ENCODE measurements at regions not wholly inside any gene's neighbourhood (a gene's known extent, or its start where the extent isn't known, plus 50 kb on each side); places are given as distances from the start of the nearest gene placed in this dataset.

GRCh38 chr18:7322817-7323485, 92.1 kb downstream of the LRRC30 start:
- CTCF ChIA-PET = interaction anchor here (0.6 kb wide), 1 partner anchor 12 kb away, joined by 3 read pairs; no protein-coding TSS in a partner anchor
- H3K36me3 Mint-ChIP-seq (ENCODE audit: low read depth) = no peaks in the 10 kb centered on the region
- H3K27me3 Mint-ChIP-seq = peaks cover 4% of the 10 kb centered on the region

GRCh38 chr18:7325126-7325430, 94.2 kb downstream of the LRRC30 start:
- CTCF ChIA-PET = interaction anchor here (0.7 kb wide), 1 partner anchor 469 kb away, joined by 5 read pairs; no protein-coding TSS in a partner anchor
- no peaks in the 10 kb centered on the region for H3K36me3 Mint-ChIP-seq (ENCODE audit: low read depth)
- no peak overlapping the region for H3K4me3 Mint-ChIP-seq
- POLR2A ChIA-PET = no interaction called here
- no peaks in the 10 kb centered on the region for H3K4me1 Mint-ChIP-seq
- DNase-seq (no peak), ATAC-seq (no peak)
- H3K27ac Mint-ChIP-seq = no peak overlapping the region
- peaks cover 4% of the 10 kb centered on the region for H3K27me3 Mint-ChIP-seq
- peaks cover 2% of the 10 kb centered on the region for H3K9me3 Mint-ChIP-seq (ENCODE audit: low read depth)
- intact Hi-C loops (cut with DNase I, micrococcal nuclease) = no loop called here

More at GRCh38 chr18:7322817-7323485, 92.1 kb downstream of the LRRC30 start:
- POLR2A ChIA-PET = no interaction called here
- Mint-ChIP-seq H3K4me3 (no peak overlapping the region), H3K27ac (no peak overlapping the region), H3K9me3 (ENCODE audit: low read depth) (peaks cover 2% of the 10 kb centered on the region), H3K4me1 (no peaks in the 10 kb centered on the region)
- intact Hi-C loops (cut with DNase I, micrococcal nuclease) = no loop called here
- DNase-seq (no peak), ATAC-seq (no peak)

- CTCF ChIA-PET = interaction anchor here (1.1 kb wide), 1 partner anchor 13 kb away, joined by 3 read pairs; no protein-coding TSS in a partner anchor
- Mint-ChIP-seq H3K27me3 (no peaks in the 10 kb centered on the region), H3K9me3 (ENCODE audit: low read depth) (no peaks in the 10 kb centered on the region), H3K4me3 (no peak overlapping the region), H3K27ac (no peak overlapping the region), H3K4me1 (no peaks in the 10 kb centered on the region), H3K36me3 (ENCODE audit: low read depth) (no peaks in the 10 kb centered on the region)
- ATAC-seq = no peak
- no peak for DNase-seq
- POLR2A ChIA-PET = no interaction called here
- intact Hi-C loops (cut with DNase I, micrococcal nuclease) = no loop called here
These were observed 98.1 kb downstream of the LRRC30 start for GRCh38 chr18:7329016-7329415.

GRCh38 chr18:7332452-7332851, 101.6 kb downstream of the LRRC30 start:
- Mint-ChIP-seq H3K4me3 (no peak overlapping the region), H3K27ac (no peak overlapping the region), H3K4me1 (no peaks in the 10 kb centered on the region), H3K36me3 (ENCODE audit: low read depth) (no peaks in the 10 kb centered on the region), H3K9me3 (ENCODE audit: low read depth) (no peaks in the 10 kb centered on the region), H3K27me3 (no peaks in the 10 kb centered on the region)
- POLR2A ChIA-PET = no interaction called here
- no peak for DNase-seq
- ATAC-seq = no peak
- intact Hi-C loops (cut with DNase I, micrococcal nuclease) = no loop called here
- CTCF ChIA-PET = no interaction called here

GRCh38 chr18:7333025-7333562, 102.2 kb downstream of the LRRC30 start:
- ATAC-seq (no peak), DNase-seq (no peak)

GRCh38 chr18:7334973-7335568, 104.2 kb downstream of the LRRC30 start:
- intact Hi-C loops (cut with DNase I, micrococcal nuclease) = no loop called here
- Mint-ChIP-seq H3K27me3 (no peaks in the 10 kb centered on the region), H3K4me3 (no peak overlapping the region), H3K27ac (no peak overlapping the region), H3K9me3 (ENCODE audit: low read depth) (no peaks in the 10 kb centered on the region), H3K36me3 (ENCODE audit: low read depth) (no peaks in the 10 kb centered on the region), H3K4me1 (no peaks in the 10 kb centered on the region)
- DNase-seq = no peak
- ATAC-seq = no peak
- ChIA-PET POLR2A (no interaction called here), CTCF (interaction anchor here (0.8 kb wide), 1 partner anchor 12 kb away, joined by 3 read pairs; no protein-coding TSS in a partner anchor)

More at GRCh38 chr18:7333025-7333562, 102.2 kb downstream of the LRRC30 start:
- H3K4me3 Mint-ChIP-seq = no peak overlapping the region
- H3K36me3 Mint-ChIP-seq (ENCODE audit: low read depth) = no peaks in the 10 kb centered on the region
- H3K4me1 Mint-ChIP-seq = no peaks in the 10 kb centered on the region
- intact Hi-C loops (cut with DNase I, micrococcal nuclease) = no loop called here
- ChIA-PET CTCF (no interaction called here), POLR2A (no interaction called here)
- H3K9me3 Mint-ChIP-seq (ENCODE audit: low read depth) = no peaks in the 10 kb centered on the region
- H3K27me3 Mint-ChIP-seq = no peaks in the 10 kb centered on the region
- no peak overlapping the region for H3K27ac Mint-ChIP-seq

- ChIA-PET POLR2A (no interaction called here), CTCF (interaction anchor here (1.1 kb wide), 1 partner anchor 9 kb away, joined by 4 read pairs; no protein-coding TSS in a partner anchor)
- Mint-ChIP-seq H3K36me3 (ENCODE audit: low read depth) (no peaks in the 10 kb centered on the region), H3K9me3 (ENCODE audit: low read depth) (no peaks in the 10 kb centered on the region), H3K4me3 (no peak overlapping the region), H3K27ac (no peak overlapping the region), H3K4me1 (no peaks in the 10 kb centered on the region), H3K27me3 (no peaks in the 10 kb centered on the region)
- intact Hi-C loops (cut with DNase I, micrococcal nuclease) = no loop called here
- DNase-seq = no peak
- no peak for ATAC-seq
These were observed 105.7 kb downstream of the LRRC30 start for GRCh38 chr18:7336623-7337022.

GRCh38 chr18:7338846-7339245, 108.0 kb downstream of the LRRC30 start:
- no peaks in the 10 kb centered on the region for H3K9me3 Mint-ChIP-seq (ENCODE audit: low read depth)
- H3K27ac Mint-ChIP-seq = no peak overlapping the region
- H3K27me3 Mint-ChIP-seq = no peaks in the 10 kb centered on the region
- no peak overlapping the region for H3K4me3 Mint-ChIP-seq
- no peaks in the 10 kb centered on the region for H3K4me1 Mint-ChIP-seq
- DNase-seq (no peak), ATAC-seq (no peak)
- ChIA-PET POLR2A (no interaction called here), CTCF (no interaction called here)
- intact Hi-C loops (cut with DNase I, micrococcal nuclease) = no loop called here
- no peaks in the 10 kb centered on the region for H3K36me3 Mint-ChIP-seq (ENCODE audit: low read depth)

GRCh38 chr18:7341581-7342337, 110.9 kb downstream of the LRRC30 start:
- intact Hi-C loops (cut with DNase I, micrococcal nuclease) = no loop called here
- Mint-ChIP-seq H3K4me3 (no peak overlapping the region), H3K27ac (no peak overlapping the region), H3K9me3 (ENCODE audit: low read depth) (no peaks in the 10 kb centered on the region), H3K27me3 (no peaks in the 10 kb centered on the region), H3K4me1 (no peaks in the 10 kb centered on the region), H3K36me3 (ENCODE audit: low read depth) (no peaks in the 10 kb centered on the region)
- ChIA-PET CTCF (interaction anchor here (0.8 to 1.0 kb wide), 2 partner anchors 232 to 286 kb away, joined by 3 read pairs; no protein-coding TSS in a partner anchor), POLR2A (no interaction called here)
- ATAC-seq (no peak), DNase-seq (no peak)

GRCh38 chr18:7349181-7349837, 118.4 kb downstream of the LRRC30 start:
- Mint-ChIP-seq H3K27me3 (no peaks in the 10 kb centered on the region), H3K27ac (no peak overlapping the region), H3K4me1 (no peaks in the 10 kb centered on the region), H3K4me3 (no peak overlapping the region), H3K9me3 (ENCODE audit: low read depth) (no peaks in the 10 kb centered on the region), H3K36me3 (ENCODE audit: low read depth) (no peaks in the 10 kb centered on the region)
- no peak for DNase-seq
- POLR2A ChIA-PET = no interaction called here
- no peak for ATAC-seq
- intact Hi-C loops (cut with DNase I, micrococcal nuclease) = no loop called here
- CTCF ChIA-PET = interaction anchor here (0.6 kb wide), 1 partner anchor 134 kb away, joined by 3 read pairs; no protein-coding TSS in a partner anchor

GRCh38 chr18:7358989-7359726, 128.3 kb downstream of the LRRC30 start:
- intact Hi-C loops (cut with DNase I, micrococcal nuclease) = no loop called here
- Mint-ChIP-seq H3K4me1 (peaks cover 2% of the 10 kb centered on the region), H3K9me3 (ENCODE audit: low read depth) (peaks cover 5% of the 10 kb centered on the region), H3K27me3 (peaks cover 2% of the 10 kb centered on the region), H3K4me3 (no peak overlapping the region), H3K27ac (no peak overlapping the region), H3K36me3 (ENCODE audit: low read depth) (no peaks in the 10 kb centered on the region)
- DNase-seq = no peak
- no peak for ATAC-seq
- ChIA-PET POLR2A (no interaction called here), CTCF (interaction anchor here (0.8 kb wide), 1 partner anchor 9 kb away, joined by 3 read pairs; no protein-coding TSS in a partner anchor)

All from activated CD4-positive, alpha-beta T cell treated with anti-CD3 and anti-CD28 coated beads for 36 hours (primary cell).